Spinal cord (tissue), 9 donors: ENCODE measurements at regions not wholly inside any gene's neighbourhood (a gene's known extent, or its start where the extent isn't known, plus 50 kb on each side); places are given as distances from the start of the nearest gene placed in this dataset.

Experiments
- DNase-seq, 6 donors: peaks; one replicate each; pipeline versions ENCODE4 v3.0.0 to v3.0.0-alpha.2; 2013 to 2015; ENCODE audit warnings: low spot score in 6 of 6, low read depth in 4 of 6
- H3K27ac ChIP-seq: one replicate; pipeline ENCODE4 v1.5.1; 2013; ENCODE audit warnings: low read depth, low read length, control low read depth
- H3K27me3 ChIP-seq: one replicate; pipeline ENCODE4 v1.6.1; 2013; ENCODE audit warnings: low read length; ENCODE audit not compliant: control insufficient read depth, insufficient read depth
- H3K36me3 ChIP-seq: one replicate; pipeline ENCODE4 v1.6.1; 2013; ENCODE audit warnings: low read length; ENCODE audit not compliant: control insufficient read depth, insufficient read depth
- H3K4me1 ChIP-seq: one replicate; pipeline ENCODE4 v1.6.1; 2013; ENCODE audit warnings: low read length; ENCODE audit not compliant: control insufficient read depth, insufficient read depth
- H3K4me3 ChIP-seq: one replicate; pipeline ENCODE4 v1.5.1; 2013; ENCODE audit warnings: low read depth, low read length, control low read depth
- H3K9me3 ChIP-seq: one replicate; pipeline ENCODE4 v1.6.1; 2013; ENCODE audit warnings: low read length; ENCODE audit not compliant: control insufficient read depth, insufficient read depth
- WGBS: methylation state at CpG from one replicate; pipeline ENCODE4 v1.1.5; 2013; ENCODE audit warnings: missing lambda C conversion rate; ENCODE audit not compliant: insufficient coverage; 5-methylcytosine and 5-hydroxymethylcytosine counted together
- donor health status: healthy.

GRCh38 chr1:218617986-218618385 lies 272.9 kb downstream of the TGFB2 start:
- Histone ChIP-seq H3K27me3 (no peaks in the 10 kb centered on the region), H3K27ac (no peak overlapping the region), H3K36me3 (no peaks in the 10 kb centered on the region), H3K4me3 (no peak overlapping the region), H3K4me1 (no peaks in the 10 kb centered on the region), H3K9me3 (no peaks in the 10 kb centered on the region)
- no peak for DNase-seq

DNA sequence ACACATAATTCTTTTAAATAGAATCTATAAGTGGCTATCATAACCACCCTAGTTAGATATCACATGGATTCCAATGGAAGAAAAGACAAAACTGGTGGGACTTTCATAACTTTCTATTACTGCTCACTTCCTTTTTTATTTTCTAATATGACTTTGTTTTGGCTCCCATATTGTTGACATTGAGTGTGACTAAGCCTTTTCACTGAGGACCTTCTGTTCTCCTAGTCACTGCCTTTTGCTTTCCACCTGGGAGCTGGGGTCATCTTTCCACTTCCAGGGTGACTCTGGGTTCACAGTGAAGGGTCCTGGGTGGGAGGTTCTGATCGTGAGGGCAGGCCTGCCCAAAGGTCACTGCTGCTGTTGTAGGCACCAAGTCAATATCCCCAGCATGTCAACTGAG lies 275.8 kb downstream of the TGFB2 start:
- H3K36me3 ChIP-seq: no peaks in the 10 kb centered on the region
- WGBS: no CpG with 5 or more reads among the region's 1 CpG
- H3K4me3 ChIP-seq: no peak overlapping the region
- no peaks in the 10 kb centered on the region for H3K9me3 ChIP-seq
- no peak for DNase-seq
- H3K27ac ChIP-seq: no peak overlapping the region
- no peaks in the 10 kb centered on the region for H3K4me1 ChIP-seq
- no peaks in the 10 kb centered on the region for H3K27me3 ChIP-seq

DNA sequence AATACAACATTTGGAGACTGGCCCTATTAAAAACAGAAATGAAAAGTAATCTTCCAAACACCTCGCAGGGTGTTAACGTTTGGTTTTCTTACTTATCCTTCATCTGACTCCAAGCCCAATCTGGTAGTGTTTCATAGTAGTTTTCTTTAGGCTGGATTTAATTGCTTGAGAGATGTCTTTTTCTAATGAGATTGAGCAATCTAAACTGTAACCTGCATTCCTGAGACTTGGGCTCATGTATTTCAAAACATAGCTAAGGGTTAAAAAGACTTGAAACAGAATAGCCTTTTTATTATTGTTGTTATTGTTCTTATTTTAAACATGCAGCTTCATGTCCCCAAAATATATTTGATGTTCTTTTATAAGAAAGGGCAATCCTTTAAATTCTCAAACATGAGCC lies 278.9 kb downstream of the TGFB2 start:
- no CpG with 5 or more reads among the region's 2 CpGs for WGBS
- H3K4me1 ChIP-seq: no peaks in the 10 kb centered on the region
- no peak overlapping the region for H3K4me3 ChIP-seq
- no peaks in the 10 kb centered on the region for H3K9me3 ChIP-seq
- no peaks in the 10 kb centered on the region for H3K36me3 ChIP-seq
- H3K27ac ChIP-seq: no peak overlapping the region
- no peaks in the 10 kb centered on the region for H3K27me3 ChIP-seq
- no peak for DNase-seq

GRCh38 chr1:218625393-218625792 lies 280.3 kb downstream of the TGFB2 start:
- H3K27me3 ChIP-seq: no peaks in the 10 kb centered on the region
- no peaks in the 10 kb centered on the region for H3K4me1 ChIP-seq
- H3K27ac ChIP-seq: no peak overlapping the region
- no peak for DNase-seq
- H3K9me3 ChIP-seq: no peaks in the 10 kb centered on the region
- WGBS: no CpG with 5 or more reads among the region's 2 CpGs
- no peak overlapping the region for H3K4me3 ChIP-seq
- H3K36me3 ChIP-seq: no peaks in the 10 kb centered on the region

DNA sequence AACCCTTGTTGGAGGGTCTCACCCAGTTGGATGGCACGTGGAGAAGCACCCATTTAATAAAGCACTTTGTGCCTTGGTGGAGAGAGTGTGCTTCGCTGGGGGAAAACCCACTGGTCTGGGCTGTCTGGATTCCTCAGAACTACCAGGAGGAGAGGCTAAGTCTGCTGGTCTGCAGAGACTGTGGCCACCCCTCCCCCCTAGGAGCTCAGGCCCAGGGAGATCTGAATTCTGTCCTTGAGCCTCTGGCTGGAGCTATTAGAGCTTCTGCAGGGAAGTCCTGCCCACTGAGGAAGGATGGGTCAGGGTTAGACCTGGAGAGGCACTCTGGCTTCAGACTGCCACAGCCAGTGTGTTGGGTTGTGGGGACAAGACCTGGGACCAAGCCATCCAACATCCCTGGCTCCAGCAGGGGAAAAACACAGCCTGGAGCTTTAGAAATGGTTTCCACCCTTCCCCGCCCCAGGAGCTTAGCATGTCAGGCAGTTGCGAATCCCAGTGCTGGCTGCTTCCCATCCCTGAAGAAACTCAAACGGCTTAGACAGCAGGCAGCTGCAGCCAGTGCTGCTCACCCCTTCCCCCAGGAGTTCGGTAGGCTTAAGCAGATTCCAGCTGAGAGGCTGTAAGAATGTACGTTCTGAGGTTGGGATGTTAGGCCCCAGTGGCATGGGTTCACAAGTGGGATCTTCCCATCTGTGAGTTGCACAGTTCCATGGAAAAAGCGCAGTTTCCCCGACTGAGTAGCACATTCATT lies 288.3 kb downstream of the TGFB2 start:
- no peaks in the 10 kb centered on the region for H3K4me1 ChIP-seq
- no peak for DNase-seq
- H3K4me3 ChIP-seq: no peak overlapping the region
- H3K36me3 ChIP-seq: no peaks in the 10 kb centered on the region
- 96% methylated on average over 7 of the region's 9 CpGs for WGBS
- H3K27ac ChIP-seq: no peak overlapping the region
- H3K9me3 ChIP-seq: no peaks in the 10 kb centered on the region
- H3K27me3 ChIP-seq: no peaks in the 10 kb centered on the region

GRCh38 chr1:218634212-218634611 lies 289.1 kb downstream of the TGFB2 start:
- Histone ChIP-seq H3K36me3 (no peaks in the 10 kb centered on the region), H3K9me3 (no peaks in the 10 kb centered on the region), H3K27ac (no peak overlapping the region), H3K27me3 (no peaks in the 10 kb centered on the region), H3K4me3 (no peak overlapping the region), H3K4me1 (no peaks in the 10 kb centered on the region)
- 85% methylated on average over 2 of the region's 4 CpGs for WGBS
- no peak for DNase-seq

DNA sequence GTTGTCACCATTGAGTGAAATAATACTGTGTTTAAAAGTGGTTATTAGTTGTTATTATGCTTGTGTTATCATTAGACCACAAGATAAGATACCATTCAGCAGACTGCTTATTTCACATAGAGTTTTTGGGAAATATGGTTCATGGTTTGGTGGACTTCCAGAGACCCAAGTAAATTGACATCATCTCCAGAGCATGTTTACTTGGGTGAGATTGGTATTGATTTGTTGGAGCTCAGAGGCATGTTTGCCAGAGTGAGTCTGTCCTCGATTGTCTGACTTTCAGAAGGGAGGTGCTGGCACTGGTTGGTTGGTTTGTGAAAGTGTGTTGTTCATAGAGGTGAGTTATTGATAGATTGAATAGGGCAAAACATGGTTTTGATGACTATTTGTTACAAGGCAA lies 291.4 kb downstream of the TGFB2 start:
- Histone ChIP-seq H3K4me3 (no peak overlapping the region), H3K27ac (no peak overlapping the region), H3K27me3 (no peaks in the 10 kb centered on the region), H3K9me3 (no peaks in the 10 kb centered on the region), H3K36me3 (no peaks in the 10 kb centered on the region), H3K4me1 (no peaks in the 10 kb centered on the region)
- 82% methylated on average over 1 of the region's 1 CpG for WGBS
- DNase-seq: no peak

- WGBS: 83% methylated on average over 2 of the region's 3 CpGs
- DNase-seq: no peak
- H3K4me3 ChIP-seq: no peak overlapping the region
- H3K4me1 ChIP-seq: no peaks in the 10 kb centered on the region
- H3K27ac ChIP-seq: no peak overlapping the region
- H3K9me3 ChIP-seq: no peaks in the 10 kb centered on the region
- H3K36me3 ChIP-seq: no peaks in the 10 kb centered on the region
- H3K27me3 ChIP-seq: no peaks in the 10 kb centered on the region
Measured at GRCh38 chr1:218640173-218640572, 295.0 kb downstream of the TGFB2 start.

DNA sequence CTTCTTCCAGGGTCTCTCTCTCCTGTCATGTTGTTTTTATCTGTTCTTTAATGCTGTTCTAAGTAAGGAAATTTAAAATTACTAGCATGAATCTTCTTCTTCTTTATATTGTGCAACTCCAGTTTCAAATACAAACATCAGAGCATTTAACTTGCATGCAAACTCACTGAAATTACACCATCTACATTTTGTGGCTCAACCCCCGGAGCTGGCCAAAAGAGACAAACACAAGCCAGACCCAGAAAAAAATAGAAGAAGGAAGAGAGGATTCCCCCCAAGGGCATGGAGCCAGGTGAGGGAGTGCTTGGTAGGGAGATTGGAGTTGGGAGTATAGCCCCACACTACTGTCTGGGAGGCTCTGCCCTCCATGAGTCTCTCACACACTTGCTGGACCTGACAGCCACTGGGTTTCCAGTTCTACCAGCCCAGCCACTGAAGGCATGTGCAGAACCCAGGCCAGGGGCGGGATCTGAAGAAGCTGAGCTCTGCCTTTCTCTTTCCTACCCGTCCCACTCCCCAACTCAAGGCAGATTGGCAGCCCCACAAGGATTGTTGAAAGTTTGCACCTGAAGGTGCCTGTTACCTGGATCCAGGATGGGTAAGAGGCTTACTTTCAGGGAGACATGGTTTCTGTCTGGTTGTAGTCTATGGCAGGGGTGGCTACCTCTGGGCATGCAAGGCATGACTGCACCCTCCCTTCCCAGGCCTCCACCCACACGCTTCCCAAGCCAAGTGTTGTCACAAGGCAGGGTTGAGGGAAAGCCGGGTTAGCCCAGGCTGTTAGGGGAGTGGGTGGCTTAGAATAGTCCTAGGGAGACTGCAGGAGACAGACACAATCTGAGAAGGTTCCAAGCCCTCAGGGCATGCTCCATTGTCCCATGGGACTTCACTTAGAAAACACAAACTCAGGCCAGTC lies 297.2 kb downstream of the TGFB2 start:
- no peak for DNase-seq
- H3K9me3 ChIP-seq: no peaks in the 10 kb centered on the region
- H3K4me3 ChIP-seq: no peak overlapping the region
- no peaks in the 10 kb centered on the region for H3K4me1 ChIP-seq
- WGBS: 94% methylated on average over 2 of the region's 5 CpGs
- no peaks in the 10 kb centered on the region for H3K36me3 ChIP-seq
- H3K27me3 ChIP-seq: no peaks in the 10 kb centered on the region
- no peak overlapping the region for H3K27ac ChIP-seq

- H3K4me1 ChIP-seq: no peaks in the 10 kb centered on the region
- no peak for DNase-seq
- H3K27me3 ChIP-seq: no peaks in the 10 kb centered on the region
- WGBS: no CpG with 5 or more reads among the region's 4 CpGs
- H3K36me3 ChIP-seq: no peaks in the 10 kb centered on the region
- no peaks in the 10 kb centered on the region for H3K9me3 ChIP-seq
- no peak overlapping the region for H3K4me3 ChIP-seq
- no peak overlapping the region for H3K27ac ChIP-seq
Measured at GRCh38 chr1:218643281-218643680, 298.1 kb downstream of the TGFB2 start.
